Large intestine (tissue), 3 donors: ENCODE measurements at regions not wholly inside any gene's neighbourhood (a gene's known extent, or its start where the extent isn't known, plus 50 kb on each side); places are given as distances from the start of the nearest gene placed in this dataset.

ENCODE experiments used
- DNase-seq, 2 donors: peaks; one replicate each; pipeline versions ENCODE4 v3.0.0 to v3.0.0-alpha.2; 2013
- H3K27ac ChIP-seq: one replicate; pipeline ENCODE4 v1.5.1; 2013; ENCODE audit warnings: low read length
- H3K27me3 ChIP-seq: 2 replicates; pipeline ENCODE4 v1.6.1; 2013; ENCODE audit warnings: low read length; ENCODE audit not compliant: control insufficient read depth, insufficient read depth
- H3K36me3 ChIP-seq: 2 replicates; pipeline ENCODE4 v1.6.1; 2013; ENCODE audit warnings: low read length; ENCODE audit not compliant: control insufficient read depth, insufficient read depth
- H3K4me1 ChIP-seq: one replicate; pipeline ENCODE4 v1.6.1; 2013; ENCODE audit warnings: low read length; ENCODE audit not compliant: control insufficient read depth, insufficient read depth
- H3K4me3 ChIP-seq: one replicate; pipeline ENCODE4 v1.5.1; 2013; ENCODE audit warnings: low read length
- H3K9me3 ChIP-seq: one replicate; pipeline ENCODE4 v1.6.1; 2013; ENCODE audit warnings: mild to moderate bottlenecking, low read depth, low read length, moderate library complexity; ENCODE audit not compliant: control insufficient read depth
- WGBS: methylation state at CpG from one replicate; pipeline ENCODE4 v1.1.5; 2013; ENCODE audit warnings: low lambda C conversion rate; ENCODE audit not compliant: insufficient coverage; 5-methylcytosine and 5-hydroxymethylcytosine counted together

GRCh38 chr10:33884604-33885003 lies 550.1 kb upstream of the NRP1 start:
- H3K9me3 ChIP-seq = no peaks in the 10 kb centered on the region
- no peaks in the 10 kb centered on the region for H3K4me1 ChIP-seq
- no peak overlapping the region for H3K27ac ChIP-seq
- no peaks in the 10 kb centered on the region for H3K27me3 ChIP-seq
- no peak overlapping the region for H3K4me3 ChIP-seq
- no peaks in the 10 kb centered on the region for H3K36me3 ChIP-seq
- DNase-seq = no peak
- no CpG with 5 or more reads among the region's 2 CpGs for WGBS

- 57% methylated on average over 1 of the region's 1 CpG for whole genome bisulfite sequencing
- Histone ChIP-seq H3K36me3 (no peaks in the 10 kb centered on the region), H3K4me3 (no peak overlapping the region), H3K27ac (no peak overlapping the region), H3K4me1 (no peaks in the 10 kb centered on the region), H3K9me3 (no peaks in the 10 kb centered on the region), H3K27me3 (no peaks in the 10 kb centered on the region)
- DNase-seq = no peak
Observed at GRCh38 chr10:33883881-33884280, 549.4 kb upstream of the NRP1 start.

GRCh38 chr10:33882996-33883395 lies 548.5 kb upstream of the NRP1 start:
- no peak for DNase-seq
- no peaks in the 10 kb centered on the region for H3K27me3 ChIP-seq
- no peak overlapping the region for H3K4me3 ChIP-seq
- no peaks in the 10 kb centered on the region for H3K9me3 ChIP-seq
- no peaks in the 10 kb centered on the region for H3K36me3 ChIP-seq
- H3K27ac ChIP-seq = no peak overlapping the region
- WGBS = no CpG with 5 or more reads among the region's 1 CpG
- no peaks in the 10 kb centered on the region for H3K4me1 ChIP-seq

- no peak for DNase-seq
- Histone ChIP-seq H3K4me1 (peaks cover 15% of the 10 kb centered on the region), H3K27me3 (no peaks in the 10 kb centered on the region), H3K9me3 (no peaks in the 10 kb centered on the region), H3K27ac (no peak overlapping the region), H3K4me3 (no peak overlapping the region), H3K36me3 (no peaks in the 10 kb centered on the region)
- WGBS = no CpG with 5 or more reads among the region's 5 CpGs
Observed at GRCh38 chr10:33880291-33880690, 545.8 kb upstream of the NRP1 start.

GRCh38 chr10:33878238-33878786 lies 543.8 kb upstream of the NRP1 start:
- Histone ChIP-seq H3K4me1 (peaks cover 15% of the 10 kb centered on the region), H3K27ac (no peak overlapping the region), H3K36me3 (no peaks in the 10 kb centered on the region), H3K9me3 (no peaks in the 10 kb centered on the region), H3K27me3 (no peaks in the 10 kb centered on the region), H3K4me3 (no peak overlapping the region)
- no peak for DNase-seq
- WGBS = no CpG with 5 or more reads among the region's 10 CpGs

GRCh38 chr10:33876584-33877400 lies 542.3 kb upstream of the NRP1 start:
- Histone ChIP-seq H3K4me1 (peaks cover 15% of the 10 kb centered on the region), H3K36me3 (no peaks in the 10 kb centered on the region), H3K27ac (peak overlapping the region; percentile 71), H3K4me3 (no peak overlapping the region), H3K27me3 (no peaks in the 10 kb centered on the region), H3K9me3 (no peaks in the 10 kb centered on the region)
- DNase-seq = peak; percentile 88 to 93
- WGBS = 100% methylated on average over 2 of the region's 9 CpGs

GRCh38 chr10:33875924-33876583 lies 541.6 kb upstream of the NRP1 start:
- 79% methylated on average over 4 of the region's 9 CpGs for WGBS
- Histone ChIP-seq H3K36me3 (no peaks in the 10 kb centered on the region), H3K4me1 (peaks cover 15% of the 10 kb centered on the region), H3K9me3 (no peaks in the 10 kb centered on the region), H3K27ac (peak overlapping the region; percentile 71), H3K4me3 (no peak overlapping the region), H3K27me3 (no peaks in the 10 kb centered on the region)
- no peak for DNase-seq

- WGBS = 100% methylated on average over 1 of the region's 5 CpGs
- Histone ChIP-seq H3K27me3 (no peaks in the 10 kb centered on the region), H3K36me3 (no peaks in the 10 kb centered on the region), H3K4me1 (peaks cover 8% of the 10 kb centered on the region), H3K9me3 (no peaks in the 10 kb centered on the region), H3K4me3 (no peak overlapping the region), H3K27ac (no peak overlapping the region)
- no peak for DNase-seq
Observed at GRCh38 chr10:33871061-33871956, 536.8 kb upstream of the NRP1 start.

- H3K36me3 ChIP-seq = no peaks in the 10 kb centered on the region
- H3K9me3 ChIP-seq = no peaks in the 10 kb centered on the region
- no peaks in the 10 kb centered on the region for H3K4me1 ChIP-seq
- no peak for DNase-seq
- H3K27me3 ChIP-seq = no peaks in the 10 kb centered on the region
- WGBS = 88% methylated on average over 1 of the region's 2 CpGs
- no peak overlapping the region for H3K27ac ChIP-seq
- no peak overlapping the region for H3K4me3 ChIP-seq
Observed at GRCh38 chr10:33869481-33869880, 535.0 kb upstream of the NRP1 start.

GRCh38 chr10:33869028-33869427 lies 534.6 kb upstream of the NRP1 start:
- WGBS = no CpG with 5 or more reads among the region's 3 CpGs
- H3K27me3 ChIP-seq = no peaks in the 10 kb centered on the region
- no peak overlapping the region for H3K4me3 ChIP-seq
- no peaks in the 10 kb centered on the region for H3K4me1 ChIP-seq
- DNase-seq = no peak
- H3K36me3 ChIP-seq = no peaks in the 10 kb centered on the region
- H3K27ac ChIP-seq = no peak overlapping the region
- H3K9me3 ChIP-seq = no peaks in the 10 kb centered on the region
